ENCODE measurements at regions not wholly inside any gene's neighbourhood (a gene's known extent, or its start where the extent isn't known, plus 50 kb on each side); places are given as distances from the start of the nearest gene placed in this dataset.
"Not testable (repeated sequence)": the region's sequence is repeated elsewhere in the genome, so short reads cannot be mapped to it uniquely, and the experiment has no call there.

DNA sequence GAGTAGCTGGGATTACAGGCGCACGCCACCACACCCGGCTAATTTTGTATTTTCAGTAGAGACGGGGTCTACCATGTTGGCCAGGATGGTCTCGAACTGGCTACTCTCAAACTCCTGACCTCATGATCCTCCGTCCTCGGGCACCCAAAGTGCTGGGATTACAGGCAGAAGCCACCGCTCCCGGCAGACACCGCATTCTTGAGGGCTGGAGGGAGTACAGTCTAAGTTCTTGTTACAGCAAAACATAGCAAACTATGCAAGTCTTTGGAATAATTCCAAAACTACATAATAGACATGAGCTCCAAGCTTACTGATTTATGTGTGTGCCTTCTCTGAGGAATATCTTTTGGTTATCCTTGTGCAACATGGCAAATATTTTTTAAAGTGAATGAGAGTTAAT is 299.1 kb upstream of the ZNF658 start:
- TF ChIP-seq CTCF (IDR thresholded peaks at IDR 0.05; ENCODE audit: insufficient read depth, low read length); GABPA (IDR thresholded peaks at IDR 0.05; ENCODE audit: low read depth); POLR2AphosphoS5 (IDR thresholded peaks at IDR 0.05; ENCODE audit: low read depth); SPI1 (IDR thresholded peaks at IDR 0.05; ENCODE audit: borderline replicate concordance, low read depth): not testable (repeated sequence)
- TF ChIP-seq, protein P1, sequence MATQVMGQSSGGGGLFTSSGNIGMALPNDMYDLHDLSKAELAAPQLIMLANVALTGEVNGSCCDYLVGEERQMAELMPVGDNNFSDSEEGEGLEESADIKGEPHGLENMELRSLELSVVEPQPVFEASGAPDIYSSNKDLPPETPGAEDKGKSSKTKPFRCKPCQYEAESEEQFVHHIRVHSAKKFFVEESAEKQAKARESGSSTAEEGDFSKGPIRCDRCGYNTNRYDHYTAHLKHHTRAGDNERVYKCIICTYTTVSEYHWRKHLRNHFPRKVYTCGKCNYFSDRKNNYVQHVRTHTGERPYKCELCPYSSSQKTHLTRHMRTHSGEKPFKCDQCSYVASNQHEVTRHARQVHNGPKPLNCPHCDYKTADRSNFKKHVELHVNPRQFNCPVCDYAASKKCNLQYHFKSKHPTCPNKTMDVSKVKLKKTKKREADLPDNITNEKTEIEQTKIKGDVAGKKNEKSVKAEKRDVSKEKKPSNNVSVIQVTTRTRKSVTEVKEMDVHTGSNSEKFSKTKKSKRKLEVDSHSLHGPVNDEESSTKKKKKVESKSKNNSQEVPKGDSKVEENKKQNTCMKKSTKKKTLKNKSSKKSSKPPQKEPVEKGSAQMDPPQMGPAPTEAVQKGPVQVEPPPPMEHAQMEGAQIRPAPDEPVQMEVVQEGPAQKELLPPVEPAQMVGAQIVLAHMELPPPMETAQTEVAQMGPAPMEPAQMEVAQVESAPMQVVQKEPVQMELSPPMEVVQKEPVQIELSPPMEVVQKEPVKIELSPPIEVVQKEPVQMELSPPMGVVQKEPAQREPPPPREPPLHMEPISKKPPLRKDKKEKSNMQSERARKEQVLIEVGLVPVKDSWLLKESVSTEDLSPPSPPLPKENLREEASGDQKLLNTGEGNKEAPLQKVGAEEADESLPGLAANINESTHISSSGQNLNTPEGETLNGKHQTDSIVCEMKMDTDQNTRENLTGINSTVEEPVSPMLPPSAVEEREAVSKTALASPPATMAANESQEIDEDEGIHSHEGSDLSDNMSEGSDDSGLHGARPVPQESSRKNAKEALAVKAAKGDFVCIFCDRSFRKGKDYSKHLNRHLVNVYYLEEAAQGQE (IDR thresholded peaks at IDR 0.05; ENCODE audit: insufficient replicate concordance, low read depth), result not testable (repeated sequence)

Data from HL-60 (cell line).